ENCODE measurements at regions not wholly inside any gene's neighbourhood (a gene's known extent, or its start where the extent isn't known, plus 50 kb on each side); places are given as distances from the start of the nearest gene placed in this dataset.

GRCh38 chr10:81309041-81309552 lies 565.9 kb upstream of the NRG3 start:
- no peak for TF ChIP-seq CTCF (IDR thresholded peaks at IDR 0.05)
- no peak for TF ChIP-seq PBX3 (IDR thresholded peaks at IDR 0.05)
- TF ChIP-seq NFIC (IDR thresholded peaks at IDR 0.05; ENCODE audit: borderline replicate concordance), result no peak
- no peak for TF ChIP-seq JUND (IDR thresholded peaks at IDR 0.05)
